ENCODE measurements at regions not wholly inside any gene's neighbourhood (a gene's known extent, or its start where the extent isn't known, plus 50 kb on each side); places are given as distances from the start of the nearest gene placed in this dataset.

DNA sequence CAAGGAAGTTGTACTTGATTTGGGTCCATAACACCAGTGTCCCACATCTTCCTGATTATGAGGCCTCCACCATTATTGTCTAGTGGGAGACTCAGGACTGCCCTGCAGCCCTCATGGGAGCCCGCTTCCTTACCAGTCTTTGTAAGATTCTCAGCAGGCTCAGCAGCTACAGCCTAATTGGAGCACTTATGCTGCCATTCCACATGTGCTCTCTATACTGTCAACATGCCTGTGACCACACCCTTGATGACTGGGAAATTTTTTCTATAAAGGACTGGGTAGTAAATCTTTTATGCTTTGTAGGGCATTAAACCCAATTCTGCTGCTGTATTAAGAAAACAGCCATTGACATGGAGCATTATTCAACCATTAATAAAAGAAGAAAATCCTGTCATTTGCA is 145.5 kb upstream of the IGF1 start:
- Histone ChIP-seq H3K27ac (no peak overlapping the region), H3K27me3 (no peaks in the 10 kb centered on the region), H3K9me3 (replicated peaks in 1 of 11) (peaks cover 15 to 28% (median 18%) of the 10 kb centered on the region in 11 experiments), H3K4me1 (peaks cover 0 to 12% (median 8%) of the 10 kb centered on the region in 10 experiments; a peak in 11 of 20 replicates), H4K20me1 (no peaks in the 10 kb centered on the region), H3K4me3 (no peak overlapping the region), H3K4me2 (no peak overlapping the region), H3K9ac (no peak overlapping the region), H3K36me3 (no peaks in the 10 kb centered on the region)
- no peak for TF ChIP-seq Cebpa-rat (IDR thresholded peaks at IDR 0.05)

DNA sequence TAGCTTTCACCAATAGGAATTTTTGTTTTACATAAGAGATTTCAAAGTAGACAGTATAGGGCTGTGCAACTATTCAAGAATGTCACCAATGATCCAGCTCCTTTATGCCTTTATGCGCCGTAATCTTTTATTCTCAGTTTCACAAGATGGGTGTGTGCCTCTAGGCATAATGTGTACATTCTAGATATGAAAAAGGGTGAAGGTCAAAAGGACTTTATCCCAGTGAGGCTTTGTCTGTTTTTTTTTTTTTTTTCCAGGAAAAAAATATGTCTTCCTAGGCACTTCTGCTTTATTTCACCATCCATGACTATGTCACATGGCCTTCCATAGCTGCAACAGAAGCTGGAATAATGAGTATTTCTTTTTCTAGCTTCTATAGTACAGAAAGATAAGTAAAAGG is 142.3 kb upstream of the IGF1 start:
- Histone ChIP-seq H3K27ac (no peak overlapping the region), H4K20me1 (no peaks in the 10 kb centered on the region), H3K9ac (no peak overlapping the region), H3K4me1 (no peaks in the 10 kb centered on the region), H3K36me3 (no peaks in the 10 kb centered on the region), H3K27me3 (no peaks in the 10 kb centered on the region), H3K9me3 (replicated peaks in 1 of 11) (peaks cover 9 to 19% (median 10%) of the 10 kb centered on the region in 11 experiments; a peak in 21 of 22 replicates), H3K4me3 (no peak overlapping the region), H3K4me2 (no peak overlapping the region)
- TF ChIP-seq Cebpa-rat (IDR thresholded peaks at IDR 0.05), result no peak

DNA sequence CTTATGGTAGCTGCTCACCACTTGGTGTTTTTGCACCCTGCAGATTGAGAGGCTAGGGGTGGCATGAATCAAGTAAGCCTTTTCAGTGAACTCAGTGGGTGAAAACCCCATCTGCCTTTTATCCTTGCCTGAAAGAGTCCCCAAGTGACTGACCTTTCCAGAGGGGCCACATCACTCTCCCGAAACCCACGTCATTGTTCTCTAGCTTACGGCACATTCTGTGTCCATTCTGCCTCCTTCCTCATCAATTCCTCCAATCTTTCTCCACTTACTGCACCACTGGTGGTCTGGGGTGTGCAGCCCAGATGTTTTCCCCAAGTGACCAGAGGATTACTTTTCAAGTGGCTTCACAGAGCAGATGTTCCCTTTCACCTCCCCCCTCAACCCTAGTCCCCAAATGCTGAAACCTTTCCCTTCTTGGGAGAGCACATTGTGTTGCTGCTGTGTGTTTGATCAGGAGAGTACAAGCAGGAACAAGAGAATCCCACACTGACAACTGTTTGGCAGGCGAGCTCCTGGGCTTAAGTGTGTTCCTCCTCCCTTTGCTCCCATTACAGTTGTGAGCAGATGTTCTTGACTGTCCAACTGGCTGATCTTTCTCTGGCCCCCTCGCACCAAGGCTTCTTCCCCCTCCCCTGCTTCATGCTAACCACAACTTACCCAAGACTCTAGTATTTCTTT is 138.0 kb upstream of the IGF1 start:
- no peaks in the 10 kb centered on the region for H4K20me1 ChIP-seq
- no peaks in the 10 kb centered on the region for H3K9me3 ChIP-seq (replicated peaks in 1 of 11)
- H3K9ac ChIP-seq, result no peak overlapping the region
- no peaks in the 10 kb centered on the region for H3K36me3 ChIP-seq
- H3K4me3 ChIP-seq, result no peak overlapping the region
- H3K4me2 ChIP-seq, result no peak overlapping the region
- H3K27ac ChIP-seq, result no peak overlapping the region
- H3K27me3 ChIP-seq, result no peaks in the 10 kb centered on the region
- no peak for TF ChIP-seq Cebpa-rat (IDR thresholded peaks at IDR 0.05)
- H3K4me1 ChIP-seq, result no peaks in the 10 kb centered on the region

DNA sequence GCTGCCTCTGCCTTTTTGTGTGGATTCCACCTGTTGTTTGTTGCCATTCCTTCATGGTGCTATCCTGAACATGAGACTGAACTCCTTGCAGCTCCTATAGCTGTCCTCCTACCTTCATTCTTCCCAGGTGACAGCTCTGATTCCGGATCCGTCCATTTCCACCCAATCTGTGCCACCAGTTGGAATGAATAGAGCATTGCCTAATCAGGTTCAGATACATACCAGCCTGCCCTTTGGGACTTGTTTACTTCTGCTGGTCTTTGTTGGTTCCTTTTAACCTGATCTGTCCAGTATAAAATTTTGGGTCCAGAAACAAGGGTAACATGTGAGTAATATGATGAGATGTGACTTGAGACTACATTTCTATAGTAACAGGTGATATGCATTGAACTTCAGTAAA is 136.3 kb upstream of the IGF1 start:
- no peaks in the 10 kb centered on the region for H3K9me3 ChIP-seq (replicated peaks in 1 of 11)
- H3K4me1 ChIP-seq, result no peaks in the 10 kb centered on the region
- no peak overlapping the region for H3K27ac ChIP-seq
- H3K36me3 ChIP-seq, result no peaks in the 10 kb centered on the region
- no peak for TF ChIP-seq Cebpa-rat (IDR thresholded peaks at IDR 0.05)
- H3K9ac ChIP-seq, result no peak overlapping the region
- H4K20me1 ChIP-seq, result no peaks in the 10 kb centered on the region
- H3K4me2 ChIP-seq, result no peak overlapping the region
- H3K27me3 ChIP-seq, result no peaks in the 10 kb centered on the region
- H3K4me3 ChIP-seq, result no peak overlapping the region

DNA sequence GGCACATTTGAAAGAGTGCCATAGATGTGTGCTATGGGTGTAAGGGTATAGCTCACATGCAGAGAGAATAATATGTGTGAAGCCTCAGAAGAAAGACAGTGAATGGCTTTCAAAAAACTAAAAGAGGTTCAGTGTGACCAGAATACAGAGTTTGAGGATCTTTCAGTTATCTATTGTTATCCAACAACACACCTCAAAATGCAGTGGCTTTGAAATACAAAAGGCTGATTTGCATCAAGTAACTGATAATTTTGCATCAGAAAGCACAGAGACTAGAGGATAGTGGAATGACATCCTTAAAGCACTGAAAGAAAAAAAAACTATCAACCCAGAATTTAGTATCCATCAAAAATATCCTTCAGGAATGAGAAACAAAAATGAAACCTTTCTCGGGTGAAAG is 131.6 kb upstream of the IGF1 start:
- Histone ChIP-seq H3K4me1 (no peaks in the 10 kb centered on the region), H3K27me3 (no peaks in the 10 kb centered on the region), H3K4me3 (no peak overlapping the region), H3K36me3 (no peaks in the 10 kb centered on the region), H3K9ac (no peak overlapping the region), H4K20me1 (no peaks in the 10 kb centered on the region), H3K9me3 (replicated peaks in 1 of 11) (peaks cover 0 to 10% (median 4%) of the 10 kb centered on the region in 11 experiments; a peak in 6 of 22 replicates), H3K27ac (no peak overlapping the region), H3K4me2 (no peak overlapping the region)
- no peak for TF ChIP-seq Cebpa-rat (IDR thresholded peaks at IDR 0.05)

DNA sequence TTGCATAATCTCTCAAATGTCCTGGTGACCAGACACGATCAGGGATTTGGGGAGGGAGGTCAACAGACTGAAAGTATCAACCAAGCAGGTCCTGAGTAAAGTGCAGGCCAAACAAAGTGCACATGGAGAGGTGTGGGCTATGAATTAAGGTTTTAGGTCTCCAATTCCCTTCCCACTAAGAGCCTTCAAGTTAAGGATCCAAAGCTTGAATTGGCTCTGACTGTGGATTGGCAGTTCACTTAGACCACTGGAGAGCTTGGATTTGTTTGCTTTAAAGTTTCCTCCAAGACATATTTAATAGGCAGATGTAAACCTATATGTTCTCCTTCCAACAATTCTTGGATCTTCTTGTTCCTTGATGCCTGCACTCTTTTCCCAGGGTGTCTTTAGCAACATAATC is 129.6 kb upstream of the IGF1 start:
- Histone ChIP-seq H3K9ac (no peak overlapping the region), H3K9me3 (replicated peaks in 1 of 11) (peaks cover 0 to 16% (median 6%) of the 10 kb centered on the region in 11 experiments; a peak in 9 of 22 replicates), H3K36me3 (no peaks in the 10 kb centered on the region), H3K27ac (no peak overlapping the region), H3K27me3 (no peaks in the 10 kb centered on the region), H3K4me3 (no peak overlapping the region), H3K4me1 (no peaks in the 10 kb centered on the region), H4K20me1 (no peaks in the 10 kb centered on the region), H3K4me2 (no peak overlapping the region)
- TF ChIP-seq Cebpa-rat (IDR thresholded peaks at IDR 0.05), result no peak

DNA sequence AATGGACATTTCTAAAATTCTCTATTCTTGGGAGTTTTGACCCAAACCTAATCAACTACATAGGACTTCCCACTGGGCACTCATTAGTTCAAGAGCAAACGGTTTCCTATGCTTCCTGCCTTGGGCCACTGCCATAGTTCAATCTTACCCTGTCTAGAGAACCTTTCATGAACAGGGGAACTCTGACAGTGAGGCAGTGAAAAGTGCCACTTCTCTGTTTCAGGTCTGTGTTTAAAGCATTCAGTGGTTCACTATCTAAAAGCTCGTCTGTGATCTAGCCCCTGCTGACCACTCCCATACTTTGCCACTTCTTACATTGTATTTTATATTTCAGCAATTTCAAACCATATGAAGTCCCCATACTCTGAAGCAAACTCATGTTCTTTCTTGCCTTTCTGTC is 122.7 kb upstream of the IGF1 start:
- Histone ChIP-seq H3K27me3 (no peaks in the 10 kb centered on the region), H3K4me1 (no peaks in the 10 kb centered on the region), H3K9ac (no peak overlapping the region), H3K4me2 (no peak overlapping the region), H3K27ac (no peak overlapping the region), H3K36me3 (no peaks in the 10 kb centered on the region), H3K4me3 (no peak overlapping the region), H3K9me3 (replicated peaks in 1 of 11) (peaks cover 0 to 13% (median 4%) of the 10 kb centered on the region in 11 experiments; a peak in 8 of 22 replicates), H4K20me1 (no peaks in the 10 kb centered on the region)
- TF ChIP-seq Cebpa-rat (IDR thresholded peaks at IDR 0.05), result no peak

DNA sequence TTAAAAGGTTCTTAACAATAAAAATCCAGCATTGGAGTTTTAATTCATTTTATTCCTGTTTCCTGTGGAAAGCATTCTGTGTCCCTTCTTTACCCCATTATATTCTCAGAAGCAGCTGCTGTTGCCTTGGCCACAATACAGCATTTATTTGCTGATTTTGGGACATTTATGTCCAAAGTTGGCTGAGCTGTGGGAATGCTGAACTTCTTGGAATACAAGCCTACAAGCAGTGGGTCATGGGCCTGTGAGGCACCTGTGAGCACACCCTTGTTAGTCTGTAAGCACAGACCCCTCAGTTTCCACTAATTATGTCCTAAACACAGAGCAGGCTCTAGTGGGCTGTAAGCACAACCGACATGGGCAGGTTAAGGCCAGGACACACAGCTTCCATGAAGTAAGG is 122.2 kb upstream of the IGF1 start:
- Histone ChIP-seq H3K9ac (no peak overlapping the region), H3K4me2 (no peak overlapping the region), H3K4me3 (no peak overlapping the region), H3K4me1 (no peaks in the 10 kb centered on the region), H3K27ac (no peak overlapping the region), H3K27me3 (no peaks in the 10 kb centered on the region), H4K20me1 (no peaks in the 10 kb centered on the region), H3K9me3 (replicated peaks in 1 of 11) (peaks cover 0 to 8% (median 2%) of the 10 kb centered on the region in 11 experiments; a peak in 6 of 22 replicates), H3K36me3 (no peaks in the 10 kb centered on the region)
- no peak for TF ChIP-seq Cebpa-rat (IDR thresholded peaks at IDR 0.05)

DNA sequence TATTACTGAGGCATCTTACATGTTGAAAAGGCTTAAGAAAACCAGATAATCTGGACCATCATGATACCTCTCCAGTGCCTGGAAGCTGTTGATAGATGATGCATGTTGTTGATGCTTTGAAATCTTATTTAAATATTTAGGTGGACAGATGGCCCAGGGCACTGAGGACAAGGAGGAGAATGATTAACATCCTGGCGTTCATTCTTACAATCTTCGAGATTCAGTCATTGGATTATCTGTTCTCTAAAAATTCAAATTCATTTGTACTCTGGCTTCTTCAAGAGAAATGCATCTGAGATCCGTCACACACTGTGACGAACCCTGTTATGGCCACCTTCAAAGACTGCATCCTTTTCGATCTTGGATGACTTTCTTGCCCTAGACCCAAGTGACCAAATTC is 121.3 kb upstream of the IGF1 start:
- H4K20me1 ChIP-seq, result no peaks in the 10 kb centered on the region
- no peaks in the 10 kb centered on the region for H3K36me3 ChIP-seq
- H3K27ac ChIP-seq, result no peak overlapping the region
- H3K4me1 ChIP-seq, result no peaks in the 10 kb centered on the region
- no peaks in the 10 kb centered on the region for H3K27me3 ChIP-seq
- no peak overlapping the region for H3K4me2 ChIP-seq
- no peak for TF ChIP-seq Cebpa-rat (IDR thresholded peaks at IDR 0.05)
- H3K9ac ChIP-seq, result no peak overlapping the region
- peaks cover 0 to 8% (median 0%) of the 10 kb centered on the region in 11 experiments; a peak in 4 of 22 replicates for H3K9me3 ChIP-seq (replicated peaks in 1 of 11)
- H3K4me3 ChIP-seq, result no peak overlapping the region

DNA sequence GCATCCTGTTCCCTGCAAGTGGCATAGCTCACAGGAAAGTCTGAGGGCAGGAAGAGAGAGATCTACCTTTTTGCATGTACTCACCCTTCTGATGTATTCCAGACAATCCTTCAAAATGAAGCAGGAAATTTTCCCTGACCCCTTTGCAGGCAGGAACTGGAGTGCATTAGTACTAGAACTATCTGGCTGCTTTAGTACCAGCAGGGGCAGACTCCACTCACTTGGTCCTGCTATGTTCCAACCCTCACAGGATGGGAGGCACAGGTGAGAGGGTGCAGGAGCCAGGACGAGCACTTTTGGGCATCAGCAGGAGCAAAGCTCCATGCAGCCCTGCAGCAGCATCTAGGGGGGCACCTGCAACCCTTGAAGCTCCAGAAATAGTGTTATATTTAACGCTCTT is 116.3 kb upstream of the IGF1 start:
- H3K27ac ChIP-seq, result no peak overlapping the region
- TF ChIP-seq Cebpa-rat (IDR thresholded peaks at IDR 0.05), result no peak
- H3K9me3 ChIP-seq (replicated peaks in 1 of 11), result no peaks in the 10 kb centered on the region
- H3K9ac ChIP-seq, result no peak overlapping the region
- no peaks in the 10 kb centered on the region for H3K4me1 ChIP-seq
- no peaks in the 10 kb centered on the region for H3K36me3 ChIP-seq
- H4K20me1 ChIP-seq, result no peaks in the 10 kb centered on the region
- H3K27me3 ChIP-seq, result no peaks in the 10 kb centered on the region
- H3K4me3 ChIP-seq, result no peak overlapping the region
- H3K4me2 ChIP-seq, result no peak overlapping the region

Data from BLaER1 treated with 17β-estradiol and CSF1 and Interleukin-3, amounts not matched to agents 10 nM and 100 nM (cell line).